ENCODE measurements at regions not wholly inside any gene's neighbourhood (a gene's known extent, or its start where the extent isn't known, plus 50 kb on each side); places are given as distances from the start of the nearest gene placed in this dataset.

DNA sequence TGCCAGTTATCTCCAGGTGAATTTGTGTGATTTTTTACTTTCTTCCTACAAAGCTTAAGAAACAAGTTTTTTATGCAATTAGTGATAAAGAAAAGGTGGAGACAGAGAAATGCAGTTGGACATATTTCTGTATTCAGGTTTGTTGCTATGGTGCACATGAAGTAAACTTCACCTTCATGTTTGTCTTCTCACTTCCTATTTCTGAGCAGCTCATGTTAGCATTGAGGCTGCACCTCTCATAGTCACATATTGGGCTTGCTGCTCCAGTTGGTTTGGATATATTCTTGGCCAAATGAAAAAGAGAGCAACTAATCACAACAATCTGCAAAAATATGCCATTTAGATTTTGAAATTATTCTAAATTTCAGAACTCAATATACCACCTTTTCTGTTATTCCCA, 475.6 kb upstream of the ZWINT start:
- no peak for DNase-seq (ENCODE audit: low spot score)

DNA sequence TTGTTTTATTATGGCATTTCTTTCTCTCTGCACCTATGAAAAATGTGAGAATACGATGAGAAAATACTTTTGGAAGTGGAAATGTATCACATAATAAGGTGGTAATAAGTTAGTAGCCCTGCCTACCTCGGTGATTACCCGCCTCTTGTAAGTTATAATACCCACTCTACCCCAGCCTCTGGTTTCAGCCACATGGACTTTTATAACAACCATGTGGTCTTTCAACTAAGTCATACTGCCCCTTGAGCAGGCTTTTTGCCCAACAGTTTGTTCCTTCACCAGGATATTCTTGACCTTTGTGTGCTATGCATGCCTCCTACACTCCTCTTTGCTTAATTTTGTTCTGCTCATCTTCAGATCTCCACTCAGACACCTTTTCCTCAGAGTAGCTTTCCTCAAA, 470.6 kb upstream of the ZWINT start:
- no peak for DNase-seq (ENCODE audit: low spot score)

DNA sequence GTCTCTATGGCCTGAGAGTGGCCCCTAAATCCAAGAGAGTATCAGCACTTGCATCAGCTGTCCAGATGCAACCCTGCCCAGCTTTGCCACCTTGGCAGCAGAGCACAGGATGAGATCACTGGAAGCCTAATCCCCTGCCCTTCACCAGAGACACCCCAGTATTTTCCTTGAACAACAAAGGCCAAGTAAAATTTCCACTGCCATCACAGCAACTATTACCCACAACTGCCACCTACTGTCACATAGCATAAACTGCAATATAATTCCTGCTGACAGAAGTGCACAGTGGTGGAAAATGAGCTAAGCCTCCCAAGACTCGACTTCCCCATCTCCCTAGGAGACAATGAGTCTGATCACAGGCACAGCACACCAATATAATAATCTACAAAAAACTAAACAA, 462.8 kb upstream of the ZWINT start:
- DNase-seq (ENCODE audit: low spot score) = no peak

DNA sequence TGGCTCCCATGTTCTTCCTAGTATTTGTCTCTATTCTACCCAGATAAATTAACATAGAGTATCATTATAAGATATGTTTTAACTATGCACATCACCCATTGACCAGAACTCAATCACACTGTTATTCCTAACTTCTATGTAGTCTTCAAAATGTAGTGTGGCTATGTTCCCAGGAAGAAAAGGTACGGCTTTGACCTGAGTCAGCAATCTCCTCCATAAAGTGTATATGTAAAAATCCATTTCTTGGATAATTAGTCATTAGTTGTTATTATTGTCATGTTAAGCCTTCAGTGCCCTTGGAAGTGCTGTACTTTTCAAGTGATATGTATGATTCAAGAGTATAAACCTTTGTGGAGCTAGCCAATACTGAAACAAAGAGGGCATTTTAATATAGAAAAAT, 444.0 kb upstream of the ZWINT start:
- DNase-seq (ENCODE audit: low spot score) = no peak

DNA sequence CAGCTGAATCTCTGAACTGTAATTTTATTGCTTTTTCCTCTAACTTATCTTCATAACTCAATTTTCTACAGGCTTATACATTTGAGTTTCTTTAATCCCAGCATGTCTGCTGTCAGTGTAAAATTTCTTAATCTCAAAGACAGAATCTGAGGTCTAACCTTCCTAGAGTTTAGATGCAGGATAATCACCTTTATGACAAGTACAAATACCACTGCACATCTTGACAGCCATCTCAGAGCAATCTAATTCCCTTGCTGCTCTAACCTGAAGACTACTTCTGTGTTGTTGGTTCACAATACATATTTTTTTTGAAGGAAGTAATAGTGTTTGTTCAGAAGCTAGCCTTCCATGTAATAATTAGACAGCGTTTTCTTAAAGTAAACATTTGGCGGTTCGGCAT, 424.2 kb upstream of the ZWINT start:
- no peak for DNase-seq (ENCODE audit: low spot score)

DNA sequence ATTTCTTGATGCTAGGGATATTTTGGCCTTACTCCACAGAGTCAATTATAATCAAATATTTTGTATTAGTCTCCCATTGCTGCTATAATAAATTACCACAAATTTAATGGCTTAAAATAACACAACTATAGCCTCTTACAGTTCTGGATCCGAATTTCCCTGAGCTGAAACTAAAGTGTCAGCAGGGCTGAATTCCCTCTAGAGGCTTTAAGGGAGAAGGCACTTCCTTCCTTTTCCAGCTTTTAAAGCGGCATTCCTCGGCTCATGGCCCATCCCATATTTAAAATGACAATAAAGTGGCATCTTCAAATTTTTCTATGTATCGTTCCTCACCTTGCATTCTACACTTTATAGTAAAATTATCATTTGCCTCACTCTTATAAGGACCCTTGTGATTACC, 421.4 kb upstream of the ZWINT start:
- DNase-seq (ENCODE audit: low spot score) = no peak

DNA sequence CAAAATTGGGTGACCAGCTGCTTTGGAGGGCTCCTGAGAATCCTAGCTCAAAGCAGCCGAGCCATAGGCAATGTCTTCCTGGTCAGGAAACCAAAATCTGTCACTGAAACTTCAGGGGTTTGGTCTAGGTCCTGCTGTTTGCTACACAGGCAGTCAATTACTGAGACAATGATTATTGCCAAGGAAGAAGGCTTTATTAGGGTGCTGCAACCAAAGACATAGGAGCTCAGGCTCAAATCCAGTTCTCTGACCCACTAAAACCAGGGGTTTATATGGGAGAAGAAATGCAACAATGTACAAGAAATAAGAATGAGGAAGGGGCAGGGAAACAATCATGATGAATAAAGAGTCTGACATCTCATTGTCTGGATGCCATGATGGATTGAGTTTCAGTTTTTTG, 410.3 kb upstream of the ZWINT start:
- no peak for DNase-seq (ENCODE audit: low spot score)

DNA sequence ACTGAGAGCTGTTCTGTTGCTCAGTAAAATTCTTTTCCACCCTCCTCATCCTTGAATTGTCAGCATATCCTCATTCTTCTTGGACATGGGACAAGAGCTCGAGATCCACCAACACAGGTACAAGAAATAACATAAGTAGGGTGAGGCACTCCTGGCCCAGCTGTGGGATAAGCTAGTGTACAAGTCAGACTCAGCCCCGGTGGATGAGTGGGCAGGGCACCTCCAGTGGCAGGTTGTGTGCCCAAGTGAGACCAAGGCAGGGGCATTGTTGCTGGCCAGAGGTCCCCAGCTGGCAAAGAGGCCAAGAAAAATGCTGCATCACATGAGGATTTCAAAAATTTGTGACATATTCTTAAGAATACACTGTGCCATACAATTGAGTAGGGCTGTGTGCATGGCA, 402.0 kb upstream of the ZWINT start:
- no peak for DNase-seq (ENCODE audit: low spot score)

DNA sequence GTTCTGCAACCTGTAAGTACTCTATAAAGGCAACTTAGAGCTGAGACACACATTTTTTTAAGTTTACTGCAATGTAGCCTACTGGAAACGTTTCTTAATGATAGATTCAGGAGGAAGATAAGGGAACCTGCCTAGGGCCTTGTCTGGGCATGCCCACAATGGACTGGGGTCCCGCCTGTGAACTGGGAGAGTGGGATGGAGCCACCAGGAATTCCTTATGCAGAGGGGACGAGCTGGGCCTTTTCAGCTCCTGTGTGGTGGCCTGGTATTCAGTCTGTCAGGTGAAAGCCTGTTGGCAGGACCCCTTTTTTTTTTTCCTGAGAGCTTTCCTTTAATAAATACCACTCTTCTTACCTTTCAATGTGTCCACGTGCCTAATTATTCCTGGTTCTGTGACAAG, 384.4 kb upstream of the ZWINT start:
- DNase-seq (ENCODE audit: low spot score) = no peak

DNA sequence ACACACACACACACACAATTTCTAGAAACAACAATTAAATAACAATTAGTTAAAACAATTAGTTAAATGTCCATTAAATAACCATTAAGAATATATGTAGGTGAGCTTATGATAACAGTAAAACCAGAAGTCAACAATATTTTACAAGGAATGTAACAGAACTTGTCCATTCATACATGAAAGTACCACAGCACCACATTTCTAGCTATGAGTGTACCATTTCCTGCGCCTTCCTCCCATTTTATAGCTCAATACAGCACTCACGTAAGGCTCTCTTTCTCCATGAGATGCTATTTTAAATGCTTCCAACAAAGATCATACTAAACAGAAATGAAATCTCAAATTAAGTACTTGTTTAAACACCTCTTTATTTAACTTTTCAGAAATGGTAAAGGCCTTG, 367.3 kb upstream of the ZWINT start:
- no peak for DNase-seq (ENCODE audit: low spot score)

DNA sequence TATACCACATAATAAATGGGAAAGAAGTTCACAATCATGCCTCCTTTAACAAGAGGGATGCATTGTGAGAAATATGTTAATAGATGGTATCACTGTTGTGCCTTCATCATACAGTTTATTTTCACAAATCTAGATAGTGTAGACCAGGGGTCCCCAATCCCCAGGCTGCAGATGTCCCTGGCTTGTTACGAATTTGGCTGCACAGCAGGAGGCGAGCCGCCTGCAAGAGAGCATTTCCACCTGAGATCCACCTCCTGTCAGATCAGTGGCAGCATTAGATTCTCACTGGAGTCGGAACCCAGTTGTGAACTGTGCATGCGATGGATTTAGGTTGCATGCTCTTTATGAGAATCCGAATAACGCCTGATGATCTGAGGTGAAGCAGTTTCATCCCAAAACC, 361.9 kb upstream of the ZWINT start:
- DNase-seq (ENCODE audit: low spot score) = no peak

DNA sequence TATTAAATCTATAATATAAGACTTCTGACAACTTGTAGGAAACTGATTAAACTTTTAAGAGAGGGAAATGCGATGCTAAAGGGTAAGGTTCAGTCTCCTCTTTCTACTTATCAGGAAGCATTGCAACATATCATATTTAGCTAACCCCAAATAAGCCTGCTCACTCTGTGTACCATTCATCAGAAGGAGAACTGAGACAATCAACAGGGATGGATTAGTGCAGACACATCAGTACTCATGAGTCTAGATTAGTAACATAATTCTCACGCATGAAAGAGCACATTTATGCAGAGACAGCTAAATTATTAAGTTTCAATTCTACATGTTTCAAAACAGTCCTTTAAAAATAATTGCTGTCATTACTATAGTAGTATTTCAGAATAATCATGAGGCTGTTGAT, 354.2 kb upstream of the ZWINT start:
- no peak for DNase-seq (ENCODE audit: low spot score)

DNA sequence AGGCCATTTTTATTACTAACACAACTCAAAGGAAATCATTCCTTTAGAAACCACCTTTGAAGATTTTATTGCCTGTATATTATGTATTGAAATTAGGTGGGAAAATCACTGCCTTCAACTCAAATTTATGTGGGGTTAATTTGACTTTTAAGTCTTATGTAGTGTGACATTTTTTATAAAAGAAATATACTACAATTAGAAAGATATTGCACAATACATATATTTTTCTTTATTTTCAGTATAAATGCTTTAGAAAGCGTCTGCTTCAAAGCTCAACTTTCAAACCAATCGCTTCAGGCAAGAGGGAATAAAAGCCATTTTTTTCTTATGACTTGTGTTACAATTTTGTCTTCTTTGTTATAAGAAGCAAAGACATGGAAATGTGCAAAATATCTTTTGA, 337.4 kb upstream of the ZWINT start:
- no peak for DNase-seq (ENCODE audit: low spot score)

DNA sequence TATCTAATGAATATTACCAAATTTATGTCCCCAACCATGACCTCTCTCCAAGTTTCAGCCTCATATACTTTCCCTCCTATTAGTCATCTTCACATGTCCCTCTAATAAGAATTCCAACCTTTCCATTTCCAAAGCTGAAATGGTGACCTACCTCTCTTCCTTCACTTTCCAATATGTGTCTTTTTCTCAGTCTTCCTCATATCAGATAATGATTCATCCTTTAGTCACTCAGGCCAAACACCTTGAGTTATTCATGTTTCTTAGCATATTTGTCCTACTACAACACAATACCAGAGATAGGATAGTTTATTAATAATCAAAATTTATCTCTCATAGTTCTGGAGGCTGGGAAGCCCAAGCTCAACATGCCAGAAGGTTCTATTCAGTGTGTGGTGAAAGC, 318.5 kb upstream of the ZWINT start:
- no peak for DNase-seq (ENCODE audit: low spot score)

DNA sequence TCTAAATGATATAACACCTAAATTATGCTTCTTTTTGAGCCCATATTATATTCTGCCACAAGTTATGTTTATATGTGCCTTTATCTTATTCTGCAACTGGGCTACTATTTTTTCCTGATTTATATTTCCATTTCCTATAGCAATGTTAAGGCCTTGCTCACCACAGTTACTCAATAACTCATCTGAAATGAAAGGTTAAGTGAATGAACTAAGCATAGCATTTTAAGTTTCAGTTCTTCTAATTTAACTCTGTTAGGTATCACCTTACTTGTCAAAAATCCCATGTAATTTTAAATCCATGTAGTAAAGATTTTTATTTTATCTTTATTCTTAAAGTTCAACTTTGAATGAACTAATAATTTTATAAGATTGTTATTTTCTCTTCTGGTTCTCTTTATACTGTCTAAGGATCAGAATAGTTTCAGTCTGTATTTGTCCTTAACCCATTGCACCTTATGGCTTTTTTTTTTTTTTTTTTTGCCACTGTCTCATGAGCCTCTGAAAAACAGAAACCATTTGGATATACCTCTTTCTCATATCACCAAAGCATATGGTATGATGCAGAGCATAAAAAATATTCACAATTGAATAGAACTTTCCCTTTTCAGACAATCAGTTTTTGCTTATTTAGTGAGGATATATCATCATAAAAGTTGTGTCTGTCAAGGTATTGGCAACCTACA, 301.8 kb upstream of the ZWINT start:
- no peak for DNase-seq (ENCODE audit: low spot score)

DNA sequence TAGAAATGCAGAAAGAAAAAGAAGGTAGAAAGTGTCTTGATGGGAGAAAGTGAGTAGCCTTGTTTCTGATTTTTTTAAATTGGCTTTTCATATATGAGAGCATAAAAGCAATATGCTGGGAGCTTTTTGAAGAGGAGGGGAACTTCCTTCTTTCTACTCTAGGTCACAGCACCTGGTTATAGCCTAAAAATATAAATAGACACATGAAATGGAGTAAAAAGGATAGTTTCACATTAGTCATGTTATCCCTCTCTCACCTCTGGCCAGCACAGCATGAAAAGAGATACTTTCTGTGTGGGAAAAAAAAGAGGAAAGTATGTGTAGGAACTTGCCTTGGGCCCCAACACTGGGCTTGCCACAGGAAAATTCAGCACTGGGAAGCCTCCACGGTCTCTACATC, 292.2 kb upstream of the ZWINT start:
- no peak for DNase-seq (ENCODE audit: low spot score)

DNA sequence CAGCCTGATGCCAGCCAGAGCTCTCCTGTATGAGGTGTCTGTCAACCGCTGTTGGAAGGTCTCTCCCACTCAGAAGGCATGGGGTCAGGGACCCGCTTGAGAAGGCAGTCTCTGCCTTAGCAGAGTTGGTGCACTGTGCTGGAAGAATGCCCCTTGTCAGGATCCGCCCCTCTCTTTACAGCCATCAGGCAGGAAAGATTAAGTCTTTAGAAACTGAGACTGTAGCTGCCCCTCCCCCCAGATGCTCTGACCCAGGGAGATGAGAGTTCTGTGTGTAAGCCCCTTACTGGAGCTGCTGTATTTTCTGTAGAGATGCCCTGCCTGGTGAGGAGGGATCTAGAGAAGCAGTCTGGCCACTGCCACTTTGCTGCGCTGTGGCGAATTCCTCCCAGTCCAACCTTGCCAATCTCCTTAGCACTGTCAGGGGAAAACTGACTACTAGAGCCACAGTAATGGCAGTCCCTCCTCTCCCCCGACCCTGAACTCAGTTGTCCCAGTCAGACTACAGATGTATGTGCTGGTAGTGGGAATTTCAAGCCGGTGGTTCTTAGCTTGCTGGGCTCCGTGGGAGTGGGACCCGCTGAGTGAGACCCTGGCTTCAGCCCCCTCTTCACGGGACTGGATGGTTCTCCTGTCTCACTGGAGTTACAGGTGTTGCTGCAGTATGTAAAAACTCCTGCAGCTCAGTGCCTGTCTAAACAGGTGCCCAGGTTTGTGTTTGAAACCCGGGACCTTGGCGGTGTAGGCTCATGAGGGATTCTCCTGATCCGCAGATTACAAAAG, 285.5 kb upstream of the ZWINT start:
- DNase-seq (ENCODE audit: low spot score) = no peak

DNA sequence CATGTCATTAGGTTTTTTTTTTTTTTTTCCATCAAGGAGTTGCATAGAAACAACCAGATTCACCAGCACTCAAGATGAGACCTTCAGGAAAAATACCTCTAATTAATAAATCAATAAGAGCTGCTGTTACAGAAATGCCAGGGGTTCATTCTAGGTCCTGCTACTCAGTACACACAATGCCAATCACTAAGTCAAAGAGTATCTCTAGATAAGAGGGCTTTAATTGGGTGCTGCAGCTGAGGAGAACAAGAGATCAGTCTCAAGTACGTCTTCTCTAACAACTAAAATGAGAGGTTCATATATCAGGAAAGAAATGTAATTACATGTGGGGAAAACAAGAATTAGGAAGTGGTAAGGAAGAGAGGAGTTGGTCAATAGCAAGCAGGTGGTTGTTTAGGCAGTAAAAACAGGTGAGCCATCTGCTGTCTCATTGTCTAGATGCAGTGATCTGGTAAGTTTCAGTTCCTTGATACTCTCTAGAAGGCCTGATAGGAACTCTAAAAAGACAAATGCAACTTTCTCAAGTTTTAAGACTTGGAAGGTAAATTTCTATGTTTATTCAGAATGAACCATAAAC, 272.9 kb upstream of the ZWINT start:
- DNase-seq (ENCODE audit: low spot score) = no peak

DNA sequence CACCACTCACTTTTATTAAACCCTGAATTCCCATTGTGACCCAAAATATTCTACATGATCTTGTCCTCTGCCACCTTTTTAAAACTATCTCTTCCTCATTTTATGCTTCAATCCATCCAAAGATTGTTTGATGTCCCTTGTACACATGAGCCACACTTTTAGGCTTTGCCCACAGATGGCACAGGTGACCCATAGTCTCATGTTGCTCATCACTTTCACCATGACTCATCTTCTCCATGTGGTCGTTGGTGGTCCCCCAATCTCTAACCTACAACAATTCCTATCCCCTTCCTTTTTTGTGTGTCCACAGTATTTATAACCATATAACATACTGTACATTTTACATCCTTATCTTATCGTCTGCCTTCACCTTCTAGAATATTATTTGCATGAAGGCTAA, 271.5 kb upstream of the ZWINT start:
- DNase-seq (ENCODE audit: low spot score) = no peak

DNA sequence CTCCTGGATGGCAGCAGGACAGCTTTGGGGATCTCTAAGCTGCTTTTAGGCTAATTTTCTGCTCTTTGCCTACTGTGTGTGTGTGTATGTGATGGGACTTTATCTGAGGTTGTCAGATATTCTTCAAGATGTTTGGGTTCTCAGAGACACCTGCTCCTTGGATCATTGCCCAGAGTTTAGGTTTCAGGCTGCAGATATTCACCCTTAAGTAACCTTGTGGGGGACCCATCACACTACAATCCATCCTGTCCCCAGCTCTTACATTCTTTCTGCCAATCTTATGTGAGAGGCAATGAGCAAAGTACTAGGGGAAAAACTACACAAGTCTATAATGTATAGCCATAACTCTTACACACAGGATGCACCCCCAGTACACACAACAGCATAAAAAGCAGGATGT, 263.0 kb upstream of the ZWINT start:
- no peak for DNase-seq (ENCODE audit: low spot score)

DNA sequence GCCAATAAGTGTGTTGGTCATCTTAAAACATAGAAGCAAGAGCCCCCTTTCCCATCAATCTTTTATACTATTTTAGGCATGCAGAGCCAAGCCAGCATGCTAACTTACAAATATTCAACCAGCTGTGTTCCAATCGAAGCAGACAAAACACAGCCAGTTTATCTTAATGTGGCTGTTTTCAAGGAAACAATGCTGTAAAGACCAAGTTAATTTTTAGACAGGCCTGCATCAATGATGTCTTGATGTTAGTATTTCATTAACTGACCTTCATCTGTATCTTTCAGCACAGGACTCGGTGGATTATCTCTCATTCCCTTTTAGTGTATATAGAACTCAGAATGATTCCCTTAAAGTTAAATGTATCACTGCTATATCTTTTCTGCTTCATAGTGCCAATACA, 262.0 kb upstream of the ZWINT start:
- DNase-seq (ENCODE audit: low spot score) = no peak

DNA sequence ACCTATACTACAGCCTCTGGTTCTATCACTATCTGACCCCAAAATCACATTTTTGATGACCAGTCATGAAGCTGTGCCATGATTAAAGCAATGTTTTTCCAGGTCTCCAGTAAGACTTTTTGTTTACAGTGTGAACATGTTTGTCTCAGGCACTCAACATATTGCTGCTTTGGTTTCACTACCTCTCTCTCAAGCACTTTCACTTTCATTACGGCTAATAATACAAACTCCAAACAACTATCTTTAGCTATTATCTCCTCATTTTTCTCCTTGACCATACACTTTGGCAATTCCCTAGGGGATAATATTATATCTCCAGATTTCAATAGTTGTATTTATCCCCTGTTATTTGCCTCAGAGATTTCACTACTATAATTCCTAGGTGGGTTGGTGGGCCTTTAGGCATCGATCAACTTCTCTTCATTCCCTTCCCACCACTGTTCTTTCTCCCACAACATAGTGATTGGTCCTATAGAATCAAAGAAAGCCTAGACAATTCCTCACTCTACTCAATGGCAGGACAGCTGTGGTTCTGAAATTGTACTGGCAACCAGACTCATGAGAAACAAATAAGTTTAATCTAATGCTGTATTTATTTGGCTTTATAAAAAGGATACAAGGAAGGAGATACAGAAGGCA, 261.4 kb upstream of the ZWINT start:
- DNase-seq (ENCODE audit: low spot score) = no peak

DNA sequence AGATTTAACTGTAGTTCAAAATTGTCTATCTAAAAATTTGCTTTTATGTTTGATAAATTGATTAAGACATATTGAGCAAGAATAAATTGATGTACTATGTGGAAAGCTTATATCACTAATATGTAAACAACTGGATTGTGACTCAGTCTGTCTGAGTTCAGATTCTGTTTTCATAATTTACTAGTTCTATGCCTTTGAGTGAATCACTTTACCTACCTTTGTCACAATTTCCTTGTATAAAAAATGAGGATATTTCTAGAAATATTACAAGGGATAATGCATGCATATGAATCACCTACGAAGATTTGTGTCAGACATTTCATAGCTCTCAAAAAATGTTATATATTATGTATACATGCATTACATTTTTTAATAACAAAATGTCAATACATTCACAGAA, 245.1 kb upstream of the ZWINT start:
- no peak for DNase-seq (ENCODE audit: low spot score)

Data from hepatic stellate cell (primary cell).